GM21528 (cell line): ENCODE measurements at regions not wholly inside any gene's neighbourhood (a gene's known extent, or its start where the extent isn't known, plus 50 kb on each side); places are given as distances from the start of the nearest gene placed in this dataset.

Experiments
- ATAC-seq: cut with Tn5 transposase; IDR thresholded peaks from one replicate; pipeline ENCODE4 v1.9.1; 2021; ENCODE audit warnings: mild to moderate bottlenecking, moderate library complexity; ENCODE audit not compliant: unreplicated experiment, low FRiP score

DNA sequence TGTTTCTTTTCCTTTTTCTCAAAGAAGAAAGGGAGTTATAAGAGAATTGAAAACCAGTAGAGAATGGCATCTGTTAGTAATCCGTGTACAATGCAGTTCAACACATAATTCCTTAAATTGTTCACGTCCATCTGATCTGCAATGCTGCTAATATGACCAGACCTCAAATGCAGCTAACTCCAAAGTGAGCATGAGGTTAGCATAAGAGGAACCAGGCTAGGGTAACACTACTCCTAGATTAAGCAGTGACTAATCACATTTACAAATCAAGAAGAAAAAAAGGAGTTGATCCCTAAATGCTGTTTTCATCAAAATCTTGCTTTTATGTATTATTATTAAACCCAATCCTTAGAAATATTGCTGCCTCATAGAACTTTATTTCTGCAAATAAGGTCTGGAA lies 432.7 kb upstream of the ARID1B start:
- ATAC-seq: no peak

DNA sequence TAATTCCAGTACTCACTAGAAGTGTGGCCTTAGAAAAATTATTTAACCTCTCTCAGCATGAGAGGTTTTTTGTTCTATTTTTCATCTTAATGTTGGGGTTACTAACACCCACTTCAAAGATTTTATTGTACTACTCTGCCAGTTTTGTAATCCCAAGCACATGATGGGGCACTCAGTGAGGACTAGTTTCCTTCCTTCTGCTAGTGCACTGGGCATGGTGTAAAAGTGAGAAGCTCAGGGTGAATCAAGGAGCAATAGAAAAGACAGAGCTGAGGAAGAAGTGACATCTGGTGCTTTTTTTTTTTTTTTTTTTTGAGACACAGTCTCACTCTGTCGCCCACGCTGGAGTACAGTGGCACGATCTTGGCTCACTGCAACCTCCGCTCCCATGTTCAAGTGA lies 439.4 kb upstream of the ARID1B start:
- ATAC-seq: no peak

DNA sequence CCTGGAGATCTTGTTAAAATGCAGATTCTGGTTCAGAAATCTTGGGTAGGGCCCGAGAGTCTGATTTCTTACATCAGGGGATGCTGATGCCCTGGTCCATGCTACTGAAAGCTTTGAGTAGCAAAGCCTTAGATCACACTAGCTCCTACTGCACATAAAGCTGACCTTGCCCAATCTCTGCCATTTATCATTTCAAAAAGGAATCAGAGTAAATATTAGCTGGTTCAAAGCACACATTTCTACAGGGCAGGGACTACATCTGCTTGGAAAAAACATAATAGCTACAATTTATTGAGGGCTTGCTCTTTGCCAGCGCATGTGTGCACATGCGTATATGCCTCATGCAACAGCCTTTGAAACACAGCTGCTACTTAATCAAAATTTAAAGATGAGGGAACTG lies 440.4 kb upstream of the ARID1B start:
- no peak for ATAC-seq

DNA sequence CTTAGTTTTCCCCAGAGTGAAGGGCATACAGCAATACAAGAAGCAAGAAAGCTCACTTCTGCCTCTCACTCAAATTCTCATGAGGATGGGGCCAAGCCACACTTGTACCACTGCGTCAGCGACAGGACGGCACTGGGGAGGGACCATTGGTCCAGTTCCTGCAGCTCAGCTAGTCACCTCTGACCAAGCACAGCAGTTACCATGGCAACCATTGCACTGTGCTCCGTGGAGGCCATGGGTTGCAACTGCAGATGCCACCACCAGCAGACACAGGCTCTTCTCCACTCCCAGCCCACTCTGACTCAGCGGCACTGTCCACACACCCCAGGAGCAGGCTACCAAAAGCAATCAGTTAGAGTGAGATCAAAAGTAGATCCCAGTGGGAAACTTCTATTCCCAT lies 441.1 kb upstream of the ARID1B start:
- no peak for ATAC-seq

DNA sequence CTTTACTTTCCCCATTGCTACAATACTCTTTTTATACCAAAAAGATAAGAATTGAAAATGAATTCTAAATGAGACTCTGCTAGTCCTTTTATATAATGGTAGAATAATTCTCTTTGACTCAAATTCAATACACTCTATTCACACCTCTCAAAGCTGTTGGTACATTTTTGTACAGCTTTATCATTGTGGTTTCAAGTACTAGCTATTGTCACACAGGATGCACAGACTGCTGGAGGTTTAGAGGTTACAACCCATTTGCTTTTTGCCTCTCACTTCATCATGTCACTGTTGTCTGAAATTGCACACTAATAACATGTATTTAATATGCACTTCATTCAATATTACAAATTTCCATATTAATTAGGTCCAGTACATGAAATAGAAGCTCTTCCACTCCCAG lies 442.2 kb upstream of the ARID1B start:
- ATAC-seq: no peak

DNA sequence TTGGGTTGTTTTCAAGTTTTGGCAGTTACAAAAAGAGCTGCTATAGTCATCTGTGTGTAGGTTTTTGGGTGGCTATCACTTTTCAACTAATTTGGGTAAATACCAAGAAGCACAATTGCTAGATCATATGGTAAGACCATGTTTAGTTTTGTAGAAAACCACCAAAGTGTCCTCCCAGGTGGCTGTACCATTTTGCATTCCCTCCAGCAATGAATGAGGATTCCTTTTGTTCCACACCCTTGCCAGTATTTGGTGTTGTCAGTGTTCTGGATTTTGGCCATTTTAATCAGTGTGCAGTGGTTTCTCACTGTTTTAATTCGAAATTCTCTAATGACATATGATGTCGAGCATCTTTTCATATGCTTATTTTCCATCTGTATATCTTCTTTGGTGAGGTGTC lies 457.5 kb upstream of the ARID1B start:
- ATAC-seq: no peak

DNA sequence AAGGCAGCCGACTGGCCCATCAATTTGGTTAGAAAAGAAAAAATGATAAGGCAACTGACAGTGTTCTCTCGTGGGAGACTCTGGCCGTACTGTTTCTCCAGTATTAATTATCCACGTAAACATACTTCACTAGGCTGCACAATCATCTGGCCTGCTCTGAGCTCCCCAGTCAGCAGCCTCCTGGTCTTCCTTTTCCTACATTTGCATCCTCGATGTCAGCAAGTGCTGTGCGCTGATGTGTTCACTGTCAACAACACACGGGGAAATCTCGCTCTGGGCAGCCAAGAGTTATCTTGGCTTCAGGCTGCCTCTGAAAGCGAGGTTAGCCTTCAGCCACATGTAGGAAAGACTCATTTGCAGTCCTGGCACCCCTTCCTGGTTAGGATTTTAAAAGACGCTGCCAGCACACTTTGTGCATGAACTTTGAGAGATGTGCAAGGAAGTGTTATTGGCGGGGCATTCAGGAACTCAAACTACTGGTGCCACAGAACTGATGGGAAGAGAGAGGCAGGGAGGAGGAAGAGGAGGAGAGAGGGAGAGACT lies 460.5 kb upstream of the ARID1B start:
- ATAC-seq: no peak

DNA sequence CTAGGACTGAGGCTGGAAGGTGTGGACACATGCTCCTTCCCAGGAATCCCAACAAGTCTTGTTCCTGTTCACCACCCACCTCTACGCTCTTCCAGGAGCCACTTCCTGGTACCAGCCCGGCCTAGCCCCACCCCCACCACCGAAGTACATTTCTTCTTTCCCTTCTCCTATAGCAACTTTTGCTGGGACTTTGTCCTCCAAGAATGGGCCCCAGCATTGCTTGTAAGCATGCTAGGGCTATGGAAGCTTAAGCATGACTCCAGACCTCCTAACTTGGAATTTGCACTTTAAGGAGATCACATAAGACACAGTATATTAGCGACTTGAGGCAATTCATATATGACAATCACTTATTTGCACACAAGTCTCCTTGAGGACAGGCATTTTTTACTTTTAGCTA lies 462.0 kb upstream of the ARID1B start:
- ATAC-seq: no peak

DNA sequence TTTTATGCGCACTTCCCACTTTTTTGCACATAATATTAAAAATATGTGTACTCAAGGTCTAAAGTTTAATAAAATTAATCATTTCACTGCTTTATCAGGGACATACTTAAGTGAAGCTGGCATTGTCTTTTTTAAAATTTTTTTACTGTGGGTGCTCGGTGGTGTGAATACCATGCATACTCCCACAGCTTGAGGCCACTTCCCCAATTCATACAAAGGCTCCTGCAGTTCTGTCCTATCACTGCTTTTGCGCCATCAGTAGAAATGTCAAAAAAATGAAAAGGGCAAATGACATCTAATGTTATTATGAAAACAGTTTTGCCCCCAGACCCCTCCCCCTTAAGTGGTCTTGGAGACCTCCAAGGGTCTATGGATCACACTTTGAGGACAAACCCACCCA lies 464.1 kb upstream of the ARID1B start:
- no peak for ATAC-seq

DNA sequence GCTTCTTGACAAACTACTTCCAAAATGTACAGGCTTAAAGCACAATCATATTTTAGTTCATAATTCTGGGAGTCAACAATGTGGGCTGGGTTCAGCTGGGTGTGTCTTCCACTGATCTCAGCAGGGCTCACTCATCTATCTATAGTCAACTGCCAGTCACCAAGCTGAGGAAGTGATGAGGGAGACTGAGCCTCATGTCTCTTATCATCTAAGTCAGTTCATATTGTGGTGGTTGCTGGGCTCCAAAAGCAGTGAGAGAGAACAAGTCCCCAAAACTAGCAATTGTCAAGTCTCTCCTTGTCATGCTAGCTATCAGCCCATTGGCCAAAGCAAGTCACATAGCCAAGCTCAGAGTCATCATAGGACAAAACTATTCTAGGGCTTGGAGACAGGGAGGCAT lies 465.9 kb upstream of the ARID1B start:
- ATAC-seq: no peak

DNA sequence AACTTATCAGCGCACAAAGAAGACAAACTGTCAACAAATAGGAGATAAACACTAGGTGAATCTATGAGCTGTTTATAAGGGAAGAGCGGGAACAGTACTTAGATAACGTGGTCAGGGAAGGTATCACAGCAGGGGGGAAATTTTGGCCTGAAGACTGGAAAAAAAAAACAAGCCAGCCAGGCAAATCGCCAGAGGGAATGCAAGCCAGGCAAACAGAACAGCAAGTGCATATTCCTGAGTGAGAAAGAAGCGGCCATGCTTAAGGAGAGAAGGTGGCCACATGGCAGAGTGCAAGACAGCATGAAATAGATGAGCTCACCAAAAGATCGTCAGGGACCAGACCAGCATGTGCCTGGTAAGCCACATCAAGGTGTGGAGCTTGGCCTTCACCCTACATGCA lies 466.5 kb upstream of the ARID1B start:
- ATAC-seq: no peak

DNA sequence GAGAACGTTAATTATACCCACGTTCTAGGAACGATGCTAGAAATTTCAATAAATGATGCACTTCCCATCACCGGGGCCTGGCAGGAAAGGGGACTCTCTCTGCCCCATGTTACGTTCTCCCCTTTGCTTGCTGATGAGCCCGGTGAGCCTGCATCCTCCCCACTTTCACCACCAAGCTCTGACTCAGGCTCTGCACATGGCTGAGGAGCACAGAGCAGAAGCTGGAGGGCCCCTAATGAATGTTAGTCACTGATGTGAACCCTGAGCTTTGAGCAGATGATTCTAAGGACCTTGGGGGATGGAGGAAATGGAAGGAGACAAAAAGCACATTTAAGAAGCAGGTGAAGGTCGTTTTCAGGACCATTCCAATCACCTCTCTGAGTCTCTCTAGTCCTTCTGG lies 468.2 kb upstream of the ARID1B start:
- no peak for ATAC-seq

DNA sequence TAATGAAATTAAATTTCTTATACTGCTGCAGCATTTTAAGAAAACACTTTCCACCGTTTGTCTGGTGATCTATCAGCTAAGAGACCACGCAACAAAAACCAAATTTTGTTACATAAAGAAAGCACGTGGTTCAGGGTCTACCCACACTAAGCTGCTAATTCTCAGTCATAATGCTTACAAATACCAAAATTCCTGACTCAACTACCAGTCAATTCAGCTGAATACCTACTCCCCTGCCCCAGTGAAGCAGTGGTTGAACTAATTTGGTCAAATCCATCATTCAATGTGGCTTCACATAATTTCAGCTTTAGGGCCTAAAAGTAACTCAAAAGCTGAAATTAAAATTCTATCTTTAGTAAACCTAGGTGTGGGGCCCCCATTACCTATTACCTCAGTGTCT lies 468.6 kb upstream of the ARID1B start:
- no peak for ATAC-seq

DNA sequence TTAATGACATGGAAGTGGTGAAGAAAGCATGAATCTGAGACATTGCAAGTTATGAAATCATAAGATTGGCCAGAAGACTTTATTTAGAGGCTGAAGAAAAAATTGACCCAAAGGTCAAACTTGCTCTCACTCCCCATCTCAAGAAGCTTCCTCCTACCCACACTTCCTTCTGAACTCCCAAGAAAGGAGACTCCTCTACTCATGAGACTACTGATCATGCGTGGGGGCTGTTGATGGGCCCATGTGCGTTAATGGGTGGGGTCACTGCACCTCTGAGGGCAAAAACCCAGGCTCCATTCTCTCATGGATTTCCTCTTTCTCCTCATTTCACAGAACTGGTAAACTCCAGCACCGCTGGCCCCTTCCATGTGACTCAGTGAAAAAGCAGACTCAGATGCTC lies 470.6 kb upstream of the ARID1B start:
- no peak for ATAC-seq

DNA sequence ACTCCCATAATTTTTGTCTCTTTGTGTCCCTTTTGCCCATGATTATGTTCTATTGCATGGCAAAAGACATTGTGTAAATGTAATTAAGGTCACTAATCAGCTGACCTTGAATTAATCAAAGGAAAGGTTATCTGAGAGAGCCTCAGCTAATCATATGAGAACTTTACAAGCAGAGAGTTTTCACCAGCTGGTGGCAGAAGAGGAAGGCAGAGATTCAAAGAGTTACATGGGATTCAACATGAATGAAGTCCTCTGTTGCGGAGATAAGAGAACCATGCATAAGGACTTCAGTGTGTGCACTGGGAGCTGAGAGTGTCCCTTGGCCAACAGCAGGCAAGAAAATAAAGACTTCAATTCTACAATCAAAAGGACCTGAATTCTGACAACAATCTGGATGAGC lies 494.1 kb upstream of the ARID1B start:
- no peak for ATAC-seq

DNA sequence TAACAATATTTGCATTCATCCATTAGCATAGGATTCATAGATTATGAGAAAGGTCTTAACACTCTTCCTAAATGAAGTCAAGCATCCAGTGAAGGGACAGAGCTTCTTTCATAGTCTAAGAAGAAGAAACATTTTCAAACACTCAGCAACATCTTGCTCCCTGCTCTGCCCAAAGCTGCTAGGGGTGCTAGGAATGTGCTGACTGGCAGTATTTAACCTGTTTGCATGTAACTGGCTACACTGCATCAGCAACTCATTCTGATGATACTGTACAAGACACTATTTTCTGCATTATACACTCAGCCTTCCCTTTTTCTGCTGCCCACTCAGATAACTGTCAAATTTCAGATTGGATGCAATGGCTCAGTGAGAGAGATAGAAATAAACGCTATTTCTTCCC lies 495.1 kb upstream of the ARID1B start:
- ATAC-seq: no peak

DNA sequence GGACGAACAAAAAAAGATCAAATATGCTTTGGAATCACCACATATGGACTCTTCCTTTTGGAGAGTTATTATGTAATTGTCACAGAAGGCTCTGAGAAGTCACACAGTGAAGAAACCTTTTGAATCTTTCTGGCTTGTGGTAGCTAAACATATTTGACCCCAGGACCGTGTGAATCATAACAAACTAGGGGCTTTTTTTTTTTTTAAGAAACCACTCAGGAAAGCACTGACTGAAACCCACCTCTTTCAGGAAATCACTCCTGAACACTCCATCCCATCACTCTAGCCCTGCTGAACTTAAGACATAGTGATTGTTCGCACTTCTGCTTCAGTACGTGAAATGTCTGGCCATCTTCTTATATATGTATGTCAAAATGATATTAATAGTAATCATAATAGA lies 495.9 kb upstream of the ARID1B start:
- ATAC-seq: no peak

DNA sequence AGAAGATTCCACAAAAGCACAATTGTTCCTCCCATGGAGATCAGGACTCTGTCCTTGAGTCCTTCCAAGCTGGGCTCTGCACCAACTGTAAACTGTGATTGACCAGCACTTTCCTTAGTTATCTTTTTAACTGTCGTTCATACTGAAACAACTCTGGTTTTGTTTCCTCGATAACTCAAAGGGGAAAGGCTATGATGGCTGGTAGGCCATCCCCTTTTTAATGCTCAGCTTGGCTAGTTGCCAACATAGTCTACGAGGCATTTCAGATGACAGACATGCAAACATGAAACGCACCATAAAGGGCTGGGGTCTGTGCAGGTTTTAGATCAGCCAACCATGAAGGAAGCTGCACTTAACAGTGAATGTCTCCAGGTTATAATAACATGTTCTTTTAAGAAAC lies 497.1 kb upstream of the ARID1B start:
- no peak for ATAC-seq

DNA sequence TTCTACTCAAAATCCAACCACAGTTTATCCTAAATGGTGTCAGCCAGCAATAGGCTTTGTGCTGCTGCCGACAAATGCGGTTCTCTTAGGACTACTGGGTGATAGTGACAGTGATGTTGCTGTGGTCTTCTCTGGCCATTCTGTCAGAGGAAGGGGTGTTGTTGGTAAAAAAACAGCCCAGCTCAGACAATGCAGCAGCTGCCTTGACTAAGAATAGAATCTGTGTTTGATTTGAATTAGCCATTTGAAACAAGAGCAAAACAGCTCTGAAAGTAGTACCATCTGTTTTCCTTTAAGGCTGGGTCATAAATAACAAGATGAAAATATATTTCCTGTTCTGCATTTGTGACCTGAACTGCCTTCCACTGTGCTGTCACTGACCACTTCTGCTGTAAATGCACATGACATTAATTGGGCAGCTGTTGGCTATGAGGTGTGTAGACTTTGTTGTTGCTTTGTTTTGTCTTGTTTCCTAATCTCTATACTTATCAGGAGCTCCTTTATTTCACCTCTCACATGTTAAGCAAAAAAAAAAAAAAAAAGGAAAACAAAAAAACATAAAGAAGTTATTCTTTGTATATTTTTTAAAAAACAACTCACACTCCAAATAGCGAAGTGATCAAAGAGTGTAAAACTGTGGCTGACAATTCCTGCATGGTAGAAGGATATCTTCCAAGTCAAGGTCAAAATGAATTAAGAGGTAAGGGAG lies 497.8 kb upstream of the ARID1B start:
- peak; percentile 73 for ATAC-seq

DNA sequence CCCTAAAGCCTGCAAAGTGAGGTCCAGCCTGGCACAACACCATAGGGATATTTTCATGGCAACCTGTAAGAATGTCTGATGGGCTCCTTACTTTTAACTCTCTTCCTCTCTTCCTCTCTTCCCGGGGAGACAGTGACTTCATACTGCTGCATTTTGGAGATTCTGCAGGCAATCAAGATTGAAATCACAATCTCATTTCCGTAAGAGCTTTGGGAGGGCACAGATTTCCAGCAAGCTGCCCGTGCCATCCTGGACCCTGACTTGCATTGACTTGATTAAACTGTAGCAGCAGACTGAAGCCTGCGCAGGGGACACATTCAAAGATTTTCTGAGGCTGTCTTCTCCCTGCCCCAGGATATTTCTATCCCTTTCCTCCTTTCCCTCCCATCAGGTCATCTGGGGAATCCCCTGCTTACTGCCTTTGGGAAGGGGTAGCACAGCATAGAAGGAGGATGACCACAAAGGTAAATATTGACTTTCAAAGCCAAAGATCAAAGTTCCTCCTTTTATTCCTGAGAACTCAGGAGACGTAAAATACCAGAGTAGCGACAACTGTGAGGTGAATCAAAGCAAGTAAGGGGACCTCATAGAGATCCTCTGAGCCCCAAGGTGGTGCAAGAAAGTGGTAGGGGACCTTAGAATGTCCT lies 504.0 kb upstream of the ARID1B start:
- no peak for ATAC-seq

DNA sequence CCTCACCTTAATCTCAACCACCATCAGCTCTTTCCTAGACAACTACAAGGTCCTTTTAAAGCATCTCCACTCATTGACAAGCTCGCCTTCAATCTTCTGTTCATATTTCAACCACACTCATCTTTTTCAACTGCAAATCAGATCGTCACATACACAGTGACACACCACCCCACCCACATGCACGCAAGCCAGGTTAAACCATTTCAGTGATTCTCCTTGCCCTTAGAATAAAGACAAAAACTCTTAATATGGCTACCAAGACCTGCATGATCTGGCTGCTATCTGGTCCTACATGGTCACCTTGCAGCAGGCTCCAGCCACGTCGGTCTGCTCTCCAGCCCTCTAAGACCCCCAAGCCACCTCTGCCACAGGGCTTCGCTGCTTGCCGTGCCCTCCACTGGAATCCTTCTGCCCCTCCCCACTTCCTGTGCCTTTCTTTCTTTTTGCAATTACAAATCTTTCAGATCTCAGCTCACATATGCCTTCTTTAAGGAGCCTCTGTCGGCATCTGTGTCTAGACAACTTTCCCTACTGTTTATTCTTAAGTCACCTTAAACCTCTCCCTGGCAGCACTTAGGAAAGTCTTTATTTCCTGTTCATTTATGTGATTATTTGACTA lies 507.3 kb upstream of the ARID1B start:
- ATAC-seq: no peak

DNA sequence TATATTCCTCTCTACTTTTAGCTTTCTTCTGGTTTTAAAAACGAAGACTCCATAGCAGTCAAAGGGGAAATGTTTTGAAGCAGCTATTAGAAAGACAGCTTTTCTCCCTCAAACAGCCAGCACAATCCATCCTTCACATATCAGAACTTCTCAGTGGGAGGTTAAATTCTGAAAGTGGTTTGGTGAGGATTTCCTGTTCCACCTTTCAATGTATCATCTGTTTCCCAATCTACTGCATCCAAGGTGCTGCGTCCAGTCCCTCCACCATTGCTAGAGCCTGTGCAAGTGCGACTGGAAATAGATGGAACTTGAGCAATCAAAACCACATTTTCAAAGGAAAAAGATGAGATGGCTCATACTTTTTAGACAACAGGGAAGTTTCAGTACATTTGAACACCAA lies 508.3 kb upstream of the ARID1B start:
- ATAC-seq: no peak
